Coronary artery (tissue), 2 donors: ENCODE measurements at regions not wholly inside any gene's neighbourhood (a gene's known extent, or its start where the extent isn't known, plus 50 kb on each side); places are given as distances from the start of the nearest gene placed in this dataset.

Experiments
- DNase-seq: peaks from one replicate; pipeline ENCODE4 v3.0.0-alpha.2; 2017; ENCODE audit warnings: low spot score
- H3K27ac ChIP-seq, 2 donors: fragments of 200-600 bp; sonication (generic); one replicate each; pipeline ENCODE4 v1.5.1; 2016 to 2019
- H3K4me3 ChIP-seq: fragments of 200-600 bp; sonication (generic); 2 replicates; pipeline ENCODE4 v1.5.1; 2016; ENCODE audit warnings: mild to moderate bottlenecking, moderate library complexity
- CTCF ChIP-seq: fragments of 200-600 bp; sonication (generic); IDR thresholded peaks from one replicate; pipeline ENCODE4 v1.5.1; 2019; ENCODE audit warnings: antibody characterized with exemption

- TF ChIP-seq CTCF, result no peak
- no peak for DNase-seq
- no peak overlapping the region for H3K4me3 ChIP-seq
- H3K27ac ChIP-seq, result no peak overlapping the region
Observed at GRCh38 chr6:170470734-170471133, 82.4 kb downstream of the PSMB1 start.

- H3K4me3 ChIP-seq, result no peak overlapping the region
- DNase-seq, result no peak
- TF ChIP-seq CTCF, result no peak
- no peak overlapping the region for H3K27ac ChIP-seq
Observed at GRCh38 chr6:170464524-170464979, 88.6 kb downstream of the PSMB1 start.

GRCh38 chr6:170464080-170464479 lies 89.0 kb downstream of the PSMB1 start:
- DNase-seq, result no peak
- Histone ChIP-seq H3K4me3 (no peak overlapping the region), H3K27ac (no peak overlapping the region)
- TF ChIP-seq CTCF, result no peak

GRCh38 chr6:170463101-170463721 lies 89.9 kb downstream of the PSMB1 start:
- H3K4me3 ChIP-seq, result no peak overlapping the region
- TF ChIP-seq CTCF, result no peak
- no peak overlapping the region for H3K27ac ChIP-seq
- DNase-seq, result no peak

- DNase-seq, result no peak
- Histone ChIP-seq H3K4me3 (no peak overlapping the region), H3K27ac (no peak overlapping the region)
- no peak for TF ChIP-seq CTCF
Observed at GRCh38 chr6:170462366-170463020, 90.6 kb downstream of the PSMB1 start.

- no peak for TF ChIP-seq CTCF
- Histone ChIP-seq H3K4me3 (no peak overlapping the region), H3K27ac (no peak overlapping the region)
- DNase-seq, result no peak
Observed at GRCh38 chr6:170461556-170462365, 91.3 kb downstream of the PSMB1 start.
